ENCODE measurements at regions not wholly inside any gene's neighbourhood (a gene's known extent, or its start where the extent isn't known, plus 50 kb on each side); places are given as distances from the start of the nearest gene placed in this dataset.

GRCh38 chr12:84712747-84713146, 199.9 kb downstream of the SLC6A15 start:
- Histone ChIP-seq H3K27me3 (no peaks in the 10 kb centered on the region), H3K4me3 (no peak overlapping the region)
- intact Hi-C loops (cut with DNase I), result no loop called here

DNA sequence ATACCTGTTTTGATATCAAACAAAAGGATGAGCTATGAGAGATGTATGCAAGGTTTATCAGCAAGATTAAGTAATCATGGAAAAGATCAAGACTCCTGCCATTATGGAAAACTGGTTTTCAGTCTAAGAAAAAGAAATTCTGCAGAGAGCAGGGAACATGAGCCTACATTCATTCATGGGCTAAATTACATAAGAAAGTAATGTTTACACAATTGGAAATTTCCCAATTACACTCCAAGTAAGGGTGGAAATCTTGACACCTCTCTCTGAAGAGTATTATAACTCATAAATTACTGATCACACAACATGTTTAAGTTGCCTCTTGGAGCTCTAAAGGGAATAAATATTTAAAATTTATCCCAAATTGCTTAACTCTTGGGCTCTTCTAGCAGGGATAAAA, 206.2 kb downstream of the SLC6A15 start:
- H3K36me3 ChIP-seq, result no peaks in the 10 kb centered on the region
- H3K9me3 ChIP-seq, result no peaks in the 10 kb centered on the region
- no peaks in the 10 kb centered on the region for H3K27me3 ChIP-seq
- no peak for DNase-seq (ENCODE audit: low spot score in 2 of 2)
- no peaks in the 10 kb centered on the region for H3K4me1 ChIP-seq
- TF ChIP-seq, protein P1, sequence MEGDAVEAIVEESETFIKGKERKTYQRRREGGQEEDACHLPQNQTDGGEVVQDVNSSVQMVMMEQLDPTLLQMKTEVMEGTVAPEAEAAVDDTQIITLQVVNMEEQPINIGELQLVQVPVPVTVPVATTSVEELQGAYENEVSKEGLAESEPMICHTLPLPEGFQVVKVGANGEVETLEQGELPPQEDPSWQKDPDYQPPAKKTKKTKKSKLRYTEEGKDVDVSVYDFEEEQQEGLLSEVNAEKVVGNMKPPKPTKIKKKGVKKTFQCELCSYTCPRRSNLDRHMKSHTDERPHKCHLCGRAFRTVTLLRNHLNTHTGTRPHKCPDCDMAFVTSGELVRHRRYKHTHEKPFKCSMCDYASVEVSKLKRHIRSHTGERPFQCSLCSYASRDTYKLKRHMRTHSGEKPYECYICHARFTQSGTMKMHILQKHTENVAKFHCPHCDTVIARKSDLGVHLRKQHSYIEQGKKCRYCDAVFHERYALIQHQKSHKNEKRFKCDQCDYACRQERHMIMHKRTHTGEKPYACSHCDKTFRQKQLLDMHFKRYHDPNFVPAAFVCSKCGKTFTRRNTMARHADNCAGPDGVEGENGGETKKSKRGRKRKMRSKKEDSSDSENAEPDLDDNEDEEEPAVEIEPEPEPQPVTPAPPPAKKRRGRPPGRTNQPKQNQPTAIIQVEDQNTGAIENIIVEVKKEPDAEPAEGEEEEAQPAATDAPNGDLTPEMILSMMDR (IDR thresholded peaks at IDR 0.05), result no peak
- no peak overlapping the region for H3K27ac ChIP-seq
- no peak overlapping the region for H3K4me3 ChIP-seq
- intact Hi-C loops (cut with DNase I), result no loop called here

More at GRCh38 chr12:84712747-84713146, 199.9 kb downstream of the SLC6A15 start:
- no peak overlapping the region for H3K27ac ChIP-seq
- TF ChIP-seq, protein P1 (IDR thresholded peaks at IDR 0.05), result no peak
- H3K9me3 ChIP-seq, result no peaks in the 10 kb centered on the region
- no peaks in the 10 kb centered on the region for H3K4me1 ChIP-seq
- DNase-seq (ENCODE audit: low spot score in 2 of 2), result no peak
- no peaks in the 10 kb centered on the region for H3K36me3 ChIP-seq

GRCh38 chr12:84704856-84705255, 207.7 kb downstream of the SLC6A15 start:
- H3K4me1 ChIP-seq, result no peaks in the 10 kb centered on the region
- TF ChIP-seq, protein P1 (IDR thresholded peaks at IDR 0.05), result no peak
- no peaks in the 10 kb centered on the region for H3K36me3 ChIP-seq
- no peak overlapping the region for H3K27ac ChIP-seq
- no peak overlapping the region for H3K4me3 ChIP-seq
- DNase-seq (ENCODE audit: low spot score in 2 of 2), result no peak
- no peaks in the 10 kb centered on the region for H3K9me3 ChIP-seq
- intact Hi-C loops (cut with DNase I), result no loop called here
- no peaks in the 10 kb centered on the region for H3K27me3 ChIP-seq

DNA sequence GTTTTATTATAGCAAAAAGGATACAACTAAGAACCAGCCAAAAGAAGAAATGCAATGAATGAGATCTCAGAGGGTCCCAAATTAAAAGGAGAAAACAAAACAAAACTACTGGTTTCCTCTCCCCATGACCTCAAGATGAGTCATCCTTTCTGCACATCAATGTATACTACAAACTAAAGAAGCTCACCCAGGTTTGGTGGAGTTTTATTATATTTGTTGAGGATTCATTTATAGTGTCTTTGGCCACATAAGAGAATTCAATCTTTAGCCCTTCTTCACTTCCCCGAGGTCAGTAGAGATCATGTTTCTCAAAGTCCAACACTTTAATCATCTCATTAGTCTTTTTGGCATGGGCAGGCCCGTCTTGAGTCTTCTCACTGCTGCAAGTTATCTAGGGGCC, 210.6 kb downstream of the SLC6A15 start:
- Histone ChIP-seq H3K36me3 (no peaks in the 10 kb centered on the region), H3K27me3 (no peaks in the 10 kb centered on the region), H3K27ac (no peak overlapping the region), H3K9me3 (no peaks in the 10 kb centered on the region), H3K4me3 (no peak overlapping the region), H3K4me1 (no peaks in the 10 kb centered on the region)
- no peak for DNase-seq (ENCODE audit: low spot score in 2 of 2)
- TF ChIP-seq, protein P1 (IDR thresholded peaks at IDR 0.05), result no peak
- intact Hi-C loops (cut with DNase I), result no loop called here

DNA sequence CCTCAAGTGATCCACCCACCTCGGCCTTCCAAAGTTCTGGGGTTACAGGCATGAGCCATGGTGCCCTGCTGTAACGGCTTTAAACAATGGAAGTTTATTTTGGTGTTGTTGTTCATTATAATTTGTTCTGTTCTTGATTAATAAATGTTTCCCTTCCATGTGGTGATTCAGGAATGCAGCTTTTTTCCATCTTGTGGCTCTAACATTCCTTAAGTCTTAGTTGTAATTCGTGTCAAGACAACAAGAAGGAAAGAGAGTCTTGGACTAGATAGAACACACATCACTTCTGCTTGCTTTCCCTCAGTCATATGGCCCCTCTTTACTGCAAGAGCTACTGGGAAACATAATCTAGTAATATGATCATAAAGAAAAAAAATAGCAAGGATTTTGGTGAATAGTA, 211.6 kb downstream of the SLC6A15 start:
- intact Hi-C loops (cut with DNase I), result no loop called here

More for the DNA sequence above, 211.6 kb downstream of the SLC6A15 start:
- Histone ChIP-seq H3K9me3 (no peaks in the 10 kb centered on the region), H3K27ac (no peak overlapping the region), H3K36me3 (no peaks in the 10 kb centered on the region), H3K4me3 (no peak overlapping the region), H3K27me3 (no peaks in the 10 kb centered on the region), H3K4me1 (no peaks in the 10 kb centered on the region)
- no peak for DNase-seq (ENCODE audit: low spot score in 2 of 2)
- TF ChIP-seq, protein P1 (IDR thresholded peaks at IDR 0.05), result no peak

All from ascending aorta (tissue), 2 donors.